ENCODE measurements at regions not wholly inside any gene's neighbourhood (a gene's known extent, or its start where the extent isn't known, plus 50 kb on each side); places are given as distances from the start of the nearest gene placed in this dataset.

GRCh38 chr2:136696438-136696837 lies 68.9 kb upstream of the THSD7B start:
- H3K27ac ChIP-seq (ENCODE audit: insufficient read length, low read depth, low read length): no peak overlapping the region
- H3K18ac ChIP-seq (ENCODE audit: insufficient read length, low read depth, low read length): no peak overlapping the region
- no peaks in the 10 kb centered on the region for H3K9me3 ChIP-seq (ENCODE audit: control insufficient read depth, low read depth, low read length)
- Mint-ChIP-seq H3K27ac (no peak overlapping the region), H3K4me3 (no peak overlapping the region), H3K4me1 (peaks cover 5 to 6% of the 10 kb centered on the region in 2 experiments; a peak in 3 of 4 replicates), H3K36me3 (ENCODE audit: insufficient read depth in 1 of 3, low read depth in 3 of 3) (0 out of 7 replicates have a peak, but pooled peaks cover 0 to 3% (median 0%) of the 10 kb centered on the region in 3 experiments), H3K27me3 (ENCODE audit: low read depth) (peaks cover 9% of the 10 kb centered on the region), H3K9me3 (peaks cover 11 to 13% of the 10 kb centered on the region in 2 experiments; a peak in 4 of 5 replicates)
- no peak overlapping the region for H2BK15ac ChIP-seq (ENCODE audit: low read depth, low read length)
- H4K20me1 ChIP-seq (ENCODE audit: control insufficient read depth, insufficient read depth, insufficient read length): no peaks in the 10 kb centered on the region
- H2BK5ac ChIP-seq (ENCODE audit: insufficient read length, low read length): no peak overlapping the region
- DNase-seq: no peak
- H3K23ac ChIP-seq (ENCODE audit: insufficient read length, low read depth, low read length): no peak overlapping the region
- no peak overlapping the region for H3T11ph ChIP-seq (ENCODE audit: low read length)
- H4K8ac ChIP-seq (replicated peaks; ENCODE audit: insufficient read length, low read depth, low read length): no peak overlapping the region
- H3K4me2 ChIP-seq (ENCODE audit: insufficient read depth, insufficient read length, low read length): no peak overlapping the region
- H2BK120ac ChIP-seq (ENCODE audit: low read depth, low read length, poor library complexity, severe bottlenecking): no peak overlapping the region
- H2AFZ ChIP-seq (ENCODE audit: low read length): no peak overlapping the region
- no peak overlapping the region for H3K56ac ChIP-seq (ENCODE audit: insufficient read length, low read depth, low read length)
- H3K4me1 ChIP-seq (ENCODE audit: insufficient read depth, low read length): peaks cover 5% of the 10 kb centered on the region; the same call in 1 of the 2 replicates
- H3K79me1 ChIP-seq (ENCODE audit: insufficient read depth, low read depth, low read length, poor library complexity, severe bottlenecking): no peaks in the 10 kb centered on the region
- H2AK5ac ChIP-seq (ENCODE audit: insufficient read length, low read length): no peak overlapping the region
- H4K5ac ChIP-seq (ENCODE audit: insufficient read length, low read depth, low read length): no peak overlapping the region
- WGBS (ENCODE audit: extremely low coverage, insufficient read length, low lambda C conversion rate): no CpG with 5 or more reads among the region's 2 CpGs
- H3K14ac ChIP-seq (ENCODE audit: insufficient read depth, low read length): no peak overlapping the region
- H3K79me2 ChIP-seq (ENCODE audit: insufficient read depth, low read length): no peaks in the 10 kb centered on the region
- H2BK20ac ChIP-seq (ENCODE audit: low read depth, low read length, poor library complexity, severe bottlenecking): no peak overlapping the region
- H3K23me2 ChIP-seq (ENCODE audit: insufficient read length, low read depth, low read length, poor library complexity, severe bottlenecking): no peaks in the 10 kb centered on the region
- no peak overlapping the region for H3K9ac ChIP-seq (ENCODE audit: extremely low read depth, insufficient read length, low read length)
- no peaks in the 10 kb centered on the region for H3K27me3 ChIP-seq (ENCODE audit: insufficient read depth, low read length)
- H4K91ac ChIP-seq (ENCODE audit: insufficient read length, low read depth, low read length): no peak overlapping the region
- no peak overlapping the region for H3K4ac ChIP-seq (ENCODE audit: low read depth, low read length)
- no peak for TF ChIP-seq CTCF (conservative IDR thresholded peaks at IDR 0.05)
- H2BK12ac ChIP-seq (ENCODE audit: insufficient read length, low read depth, low read length): no peak overlapping the region
